K562 (cell line): ENCODE measurements at regions not wholly inside any gene's neighbourhood (a gene's known extent, or its start where the extent isn't known, plus 50 kb on each side); places are given as distances from the start of the nearest gene placed in this dataset.

Experiments used
- ARID3A ChIP-seq: IDR thresholded peaks from 2 replicates; pipeline ENCODE4 v1.6.1; 2012; ENCODE audit warnings: low read depth, low read length, improper control_type of control experiment, borderline replicate concordance
- CBX3 ChIP-seq, 2 experiments: IDR thresholded peaks; 1 replicate in 1 of 2; 2 replicates in 1 of 2; pipeline ENCODE4 v1.6.1; 2012; ENCODE audit warnings: inconsistent platforms in 2 of 2, low read length in 2 of 2, borderline replicate concordance in 1 of 2, control low read depth in 1 of 2
- ELK1 ChIP-seq: sonication (generic); formaldehyde crosslinking; IDR thresholded peaks from 2 replicates; pipeline ENCODE4 v1.8.1; 2022; ENCODE audit warnings: missing genetic modification reagents
- GTF2E2 ChIP-seq: fragments of 200-800 bp; sonication (Bioruptor generic); IDR thresholded peaks from 2 replicates; pipeline ENCODE4 v1.6.1; 2016; ENCODE audit warnings: missing genetic modification characterization, missing compliant biosample characterization
- HMGN3 ChIP-seq: IDR thresholded peaks from 2 replicates; pipeline ENCODE4 v1.6.1; 2011; ENCODE audit warnings: borderline replicate concordance, low read depth, mild to moderate bottlenecking, mixed read lengths, low read length; ENCODE audit not compliant: insufficient read length; ENCODE audit errors: extremely low read depth
- PRMT5 ChIP-seq: sonication (generic); formaldehyde crosslinking; IDR thresholded peaks from 2 replicates; pipeline ENCODE4 v1.5.0; 2020; ENCODE audit warnings: missing genetic modification reagents
- SAFB2 ChIP-seq: fragments of 200-400 bp; formaldehyde crosslinking; IDR thresholded peaks from 2 replicates; pipeline ENCODE4 v1.6.1; 2018; ENCODE audit warnings: borderline replicate concordance, low read length, low read depth, moderate library complexity; ENCODE audit not compliant: severe bottlenecking
- SIRT6 ChIP-seq: IDR thresholded peaks from one replicate; pipeline ENCODE4 v1.6.1; 2012; ENCODE audit warnings: low read depth, mild to moderate bottlenecking, control low read depth, inconsistent platforms, low read length, moderate library complexity
- STAG1 ChIP-seq: sonication (generic); formaldehyde crosslinking; IDR thresholded peaks from 2 replicates; pipeline ENCODE4 v1.5.0; 2020; ENCODE audit warnings: missing genetic modification reagents, borderline replicate concordance
- TF ChIP-seq, protein P1 (sequence below): sonication (generic); formaldehyde crosslinking; IDR thresholded peaks from 2 replicates; pipeline ENCODE4 v1.8.0; 2023; ENCODE audit warnings: missing genetic modification reagents, mild to moderate bottlenecking, borderline replicate concordance
- TF ChIP-seq, protein P2 (sequence below): sonication (generic); formaldehyde crosslinking; IDR thresholded peaks from 2 replicates; pipeline ENCODE4 v1.8.0; 2022; ENCODE audit warnings: missing genetic modification reagents, mild to moderate bottlenecking, moderate library complexity, borderline replicate concordance
- TF ChIP-seq, protein P3 (sequence below): sonication (generic); formaldehyde crosslinking; IDR thresholded peaks from 2 replicates; pipeline ENCODE4 v1.8.0; 2022; ENCODE audit warnings: mild to moderate bottlenecking, missing genetic modification reagents

DNA sequence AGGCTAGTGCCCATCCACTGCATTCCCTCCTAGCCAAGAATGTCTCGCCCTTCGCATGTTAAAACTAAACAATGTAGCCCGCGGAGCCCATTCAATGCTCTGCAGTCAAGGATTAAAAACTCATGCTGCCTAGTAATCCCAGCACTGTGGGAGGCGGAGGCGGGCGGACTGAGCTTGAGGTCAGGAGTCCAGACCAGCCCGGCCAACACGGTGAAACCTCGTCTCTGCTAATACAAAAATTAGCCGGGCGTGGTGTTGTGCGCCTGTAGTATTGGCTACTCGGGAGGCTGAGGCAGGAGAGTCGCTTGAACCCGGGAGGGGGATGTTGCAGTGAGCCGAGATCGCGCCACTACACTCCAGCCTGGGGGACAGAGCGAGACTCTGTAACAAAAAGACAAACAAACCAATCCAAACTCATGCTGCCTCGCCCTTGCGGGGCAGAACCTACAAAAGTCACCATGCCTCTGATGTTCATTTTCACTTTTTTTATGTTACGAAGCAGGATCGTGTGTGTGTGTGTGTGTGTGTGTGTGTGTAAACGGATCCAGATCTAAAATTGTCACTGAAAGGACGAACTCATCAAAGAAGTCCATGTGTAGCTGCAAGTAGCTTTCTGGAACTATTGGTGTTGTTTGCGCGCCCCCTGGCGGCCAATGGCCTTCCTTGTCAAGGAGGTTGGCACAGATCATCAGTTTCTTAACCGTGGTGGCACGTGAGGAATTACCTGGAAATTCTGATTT is 54.8 kb upstream of the SPESP1 start (continued):
- TF ChIP-seq CBX3 (IDR thresholded peaks at IDR 0.05; ENCODE audit: borderline replicate concordance in 1 of 2, low read length in 2 of 2): no peak
- no peak for TF ChIP-seq SAFB2
- TF ChIP-seq, protein P1, sequence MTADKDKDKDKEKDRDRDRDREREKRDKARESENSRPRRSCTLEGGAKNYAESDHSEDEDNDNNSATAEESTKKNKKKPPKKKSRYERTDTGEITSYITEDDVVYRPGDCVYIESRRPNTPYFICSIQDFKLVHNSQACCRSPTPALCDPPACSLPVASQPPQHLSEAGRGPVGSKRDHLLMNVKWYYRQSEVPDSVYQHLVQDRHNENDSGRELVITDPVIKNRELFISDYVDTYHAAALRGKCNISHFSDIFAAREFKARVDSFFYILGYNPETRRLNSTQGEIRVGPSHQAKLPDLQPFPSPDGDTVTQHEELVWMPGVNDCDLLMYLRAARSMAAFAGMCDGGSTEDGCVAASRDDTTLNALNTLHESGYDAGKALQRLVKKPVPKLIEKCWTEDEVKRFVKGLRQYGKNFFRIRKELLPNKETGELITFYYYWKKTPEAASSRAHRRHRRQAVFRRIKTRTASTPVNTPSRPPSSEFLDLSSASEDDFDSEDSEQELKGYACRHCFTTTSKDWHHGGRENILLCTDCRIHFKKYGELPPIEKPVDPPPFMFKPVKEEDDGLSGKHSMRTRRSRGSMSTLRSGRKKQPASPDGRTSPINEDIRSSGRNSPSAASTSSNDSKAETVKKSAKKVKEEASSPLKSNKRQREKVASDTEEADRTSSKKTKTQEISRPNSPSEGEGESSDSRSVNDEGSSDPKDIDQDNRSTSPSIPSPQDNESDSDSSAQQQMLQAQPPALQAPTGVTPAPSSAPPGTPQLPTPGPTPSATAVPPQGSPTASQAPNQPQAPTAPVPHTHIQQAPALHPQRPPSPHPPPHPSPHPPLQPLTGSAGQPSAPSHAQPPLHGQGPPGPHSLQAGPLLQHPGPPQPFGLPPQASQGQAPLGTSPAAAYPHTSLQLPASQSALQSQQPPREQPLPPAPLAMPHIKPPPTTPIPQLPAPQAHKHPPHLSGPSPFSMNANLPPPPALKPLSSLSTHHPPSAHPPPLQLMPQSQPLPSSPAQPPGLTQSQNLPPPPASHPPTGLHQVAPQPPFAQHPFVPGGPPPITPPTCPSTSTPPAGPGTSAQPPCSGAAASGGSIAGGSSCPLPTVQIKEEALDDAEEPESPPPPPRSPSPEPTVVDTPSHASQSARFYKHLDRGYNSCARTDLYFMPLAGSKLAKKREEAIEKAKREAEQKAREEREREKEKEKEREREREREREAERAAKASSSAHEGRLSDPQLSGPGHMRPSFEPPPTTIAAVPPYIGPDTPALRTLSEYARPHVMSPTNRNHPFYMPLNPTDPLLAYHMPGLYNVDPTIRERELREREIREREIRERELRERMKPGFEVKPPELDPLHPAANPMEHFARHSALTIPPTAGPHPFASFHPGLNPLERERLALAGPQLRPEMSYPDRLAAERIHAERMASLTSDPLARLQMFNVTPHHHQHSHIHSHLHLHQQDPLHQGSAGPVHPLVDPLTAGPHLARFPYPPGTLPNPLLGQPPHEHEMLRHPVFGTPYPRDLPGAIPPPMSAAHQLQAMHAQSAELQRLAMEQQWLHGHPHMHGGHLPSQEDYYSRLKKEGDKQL: no peak
- no peak for TF ChIP-seq SIRT6
- TF ChIP-seq HMGN3: no peak
- no peak for TF ChIP-seq GTF2E2 (tag)
- TF ChIP-seq ARID3A: no peak
- TF ChIP-seq, protein P2, sequence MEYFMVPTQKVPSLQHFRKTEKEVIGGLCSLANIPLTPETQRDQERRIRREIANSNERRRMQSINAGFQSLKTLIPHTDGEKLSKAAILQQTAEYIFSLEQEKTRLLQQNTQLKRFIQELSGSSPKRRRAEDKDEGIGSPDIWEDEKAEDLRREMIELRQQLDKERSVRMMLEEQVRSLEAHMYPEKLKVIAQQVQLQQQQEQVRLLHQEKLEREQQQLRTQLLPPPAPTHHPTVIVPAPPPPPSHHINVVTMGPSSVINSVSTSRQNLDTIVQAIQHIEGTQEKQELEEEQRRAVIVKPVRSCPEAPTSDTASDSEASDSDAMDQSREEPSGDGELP (CRISPR knock-in tag): no peak
- no peak for TF ChIP-seq PRMT5
- TF ChIP-seq, protein P3, sequence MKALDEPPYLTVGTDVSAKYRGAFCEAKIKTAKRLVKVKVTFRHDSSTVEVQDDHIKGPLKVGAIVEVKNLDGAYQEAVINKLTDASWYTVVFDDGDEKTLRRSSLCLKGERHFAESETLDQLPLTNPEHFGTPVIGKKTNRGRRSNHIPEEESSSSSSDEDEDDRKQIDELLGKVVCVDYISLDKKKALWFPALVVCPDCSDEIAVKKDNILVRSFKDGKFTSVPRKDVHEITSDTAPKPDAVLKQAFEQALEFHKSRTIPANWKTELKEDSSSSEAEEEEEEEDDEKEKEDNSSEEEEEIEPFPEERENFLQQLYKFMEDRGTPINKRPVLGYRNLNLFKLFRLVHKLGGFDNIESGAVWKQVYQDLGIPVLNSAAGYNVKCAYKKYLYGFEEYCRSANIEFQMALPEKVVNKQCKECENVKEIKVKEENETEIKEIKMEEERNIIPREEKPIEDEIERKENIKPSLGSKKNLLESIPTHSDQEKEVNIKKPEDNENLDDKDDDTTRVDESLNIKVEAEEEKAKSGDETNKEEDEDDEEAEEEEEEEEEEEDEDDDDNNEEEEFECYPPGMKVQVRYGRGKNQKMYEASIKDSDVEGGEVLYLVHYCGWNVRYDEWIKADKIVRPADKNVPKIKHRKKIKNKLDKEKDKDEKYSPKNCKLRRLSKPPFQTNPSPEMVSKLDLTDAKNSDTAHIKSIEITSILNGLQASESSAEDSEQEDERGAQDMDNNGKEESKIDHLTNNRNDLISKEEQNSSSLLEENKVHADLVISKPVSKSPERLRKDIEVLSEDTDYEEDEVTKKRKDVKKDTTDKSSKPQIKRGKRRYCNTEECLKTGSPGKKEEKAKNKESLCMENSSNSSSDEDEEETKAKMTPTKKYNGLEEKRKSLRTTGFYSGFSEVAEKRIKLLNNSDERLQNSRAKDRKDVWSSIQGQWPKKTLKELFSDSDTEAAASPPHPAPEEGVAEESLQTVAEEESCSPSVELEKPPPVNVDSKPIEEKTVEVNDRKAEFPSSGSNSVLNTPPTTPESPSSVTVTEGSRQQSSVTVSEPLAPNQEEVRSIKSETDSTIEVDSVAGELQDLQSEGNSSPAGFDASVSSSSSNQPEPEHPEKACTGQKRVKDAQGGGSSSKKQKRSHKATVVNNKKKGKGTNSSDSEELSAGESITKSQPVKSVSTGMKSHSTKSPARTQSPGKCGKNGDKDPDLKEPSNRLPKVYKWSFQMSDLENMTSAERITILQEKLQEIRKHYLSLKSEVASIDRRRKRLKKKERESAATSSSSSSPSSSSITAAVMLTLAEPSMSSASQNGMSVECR (CRISPR knock-in tag): no peak
- TF ChIP-seq STAG1 (CRISPR knock-in tag): peak; percentile 58; the same call in 1 of the 2 replicates
- no peak for TF ChIP-seq ELK1 (CRISPR knock-in tag)
